ENCODE measurements at regions not wholly inside any gene's neighbourhood (a gene's known extent, or its start where the extent isn't known, plus 50 kb on each side); places are given as distances from the start of the nearest gene placed in this dataset.

DNA sequence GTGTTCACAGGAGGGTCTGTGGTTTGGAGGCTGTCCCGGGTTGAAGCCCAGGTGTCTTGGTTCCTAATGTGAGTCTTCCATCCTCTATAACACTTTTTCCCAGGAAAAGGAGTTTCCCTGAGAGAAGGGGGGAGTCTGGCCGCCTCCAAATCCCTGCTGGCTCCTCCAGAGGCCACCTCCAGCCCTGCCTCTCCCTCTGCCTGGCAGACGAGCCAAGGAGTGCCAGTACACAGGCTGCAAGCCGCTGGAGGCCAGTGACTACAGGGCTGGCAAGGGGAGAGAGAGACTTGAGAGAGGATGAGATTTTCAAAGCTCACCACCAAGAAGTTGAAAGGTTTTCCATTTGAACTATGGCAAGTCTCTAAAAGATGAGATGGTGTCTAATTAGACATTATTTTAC, 154.2 kb upstream of the ID2 start:
- in situ Hi-C loops (cut with MboI; ENCODE audit: low sequenced_read_pairs), result no loop called here

DNA sequence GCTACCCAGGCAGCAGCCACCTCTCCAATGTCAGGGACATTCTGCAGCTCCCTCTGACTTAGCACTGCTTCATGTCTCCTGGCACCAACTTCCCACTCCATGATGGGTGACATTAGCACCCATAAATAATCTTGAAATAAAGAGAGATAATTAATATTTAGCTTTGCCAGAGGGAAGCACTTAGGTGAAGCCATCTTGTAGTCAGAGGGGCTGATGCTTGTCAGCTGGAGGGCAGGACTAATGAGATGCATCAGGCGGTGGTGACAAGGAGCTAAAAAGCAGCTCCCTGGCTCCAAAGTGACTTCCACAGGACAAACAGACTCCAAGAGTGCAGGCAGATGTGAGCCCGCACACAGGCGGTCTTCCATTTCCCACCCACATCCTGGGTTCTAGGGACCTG, 153.0 kb upstream of the ID2 start:
- in situ Hi-C loops (cut with MboI; ENCODE audit: low sequenced_read_pairs), result no loop called here

DNA sequence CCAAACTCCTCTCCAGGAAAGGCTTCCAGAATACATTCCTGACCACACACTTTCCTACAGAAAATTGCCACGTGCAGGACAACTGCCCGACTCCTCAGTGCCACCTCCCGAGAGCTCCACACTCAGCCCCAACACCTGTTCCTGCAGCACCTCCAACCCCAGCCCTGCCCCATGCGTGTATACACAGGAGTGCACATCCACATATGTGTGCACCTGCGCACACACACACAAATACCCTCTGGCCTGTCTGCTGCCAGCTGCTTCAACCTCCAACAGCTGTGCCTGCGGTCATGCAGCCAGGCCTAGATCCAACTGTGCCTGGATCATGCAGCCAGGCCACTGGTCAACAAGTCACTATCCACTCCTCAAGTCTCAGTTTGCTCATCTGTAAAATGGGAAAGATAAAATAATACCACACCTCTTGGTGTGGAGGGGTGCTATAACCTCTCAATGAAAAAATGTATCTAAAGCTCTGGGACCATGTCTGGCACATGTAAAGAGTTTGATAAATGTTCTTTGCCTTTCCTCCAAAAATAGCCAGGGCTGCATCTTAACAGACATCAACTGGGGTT, 152.1 kb upstream of the ID2 start:
- in situ Hi-C loops (cut with MboI; ENCODE audit: low sequenced_read_pairs), result no loop called here

DNA sequence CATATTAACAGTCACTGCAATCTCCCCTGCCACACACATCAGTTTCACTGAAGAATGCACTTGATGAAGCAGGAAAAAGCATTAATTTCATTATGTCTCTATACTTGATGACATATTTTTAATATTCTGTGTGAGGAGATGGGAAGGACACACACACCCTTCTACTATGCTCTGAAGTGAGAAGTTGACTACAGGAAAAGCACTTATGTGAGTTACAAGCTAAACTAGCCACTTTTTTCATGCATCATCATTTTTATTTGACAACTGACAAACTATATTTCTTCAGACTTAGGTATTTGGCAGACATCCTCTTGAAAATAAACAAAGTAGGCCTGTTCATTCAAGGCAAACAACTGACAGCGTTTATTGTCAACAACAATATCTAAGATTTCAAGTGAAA, 150.4 kb upstream of the ID2 start:
- in situ Hi-C loops (cut with MboI; ENCODE audit: low sequenced_read_pairs), result no loop called here

DNA sequence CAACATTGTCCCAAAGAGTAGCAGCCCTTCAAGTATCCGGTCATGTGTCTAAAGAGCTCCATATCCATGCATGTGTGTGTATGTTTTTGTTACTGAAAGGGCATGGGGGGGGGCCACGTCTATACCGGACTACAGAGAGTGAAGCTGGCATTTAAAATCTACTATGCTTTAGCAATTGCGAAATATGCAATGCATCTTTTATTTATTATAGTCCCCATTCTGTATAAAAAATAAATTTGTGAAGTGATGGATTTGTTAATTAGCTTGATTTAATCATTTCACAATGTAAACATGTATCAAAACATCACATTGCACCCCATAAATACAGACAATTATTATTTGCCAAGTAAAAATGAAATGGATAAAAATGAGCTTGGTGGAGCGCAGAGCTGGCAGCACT, 149.4 kb upstream of the ID2 start:
- in situ Hi-C loops (cut with MboI; ENCODE audit: low sequenced_read_pairs), result no loop called here

DNA sequence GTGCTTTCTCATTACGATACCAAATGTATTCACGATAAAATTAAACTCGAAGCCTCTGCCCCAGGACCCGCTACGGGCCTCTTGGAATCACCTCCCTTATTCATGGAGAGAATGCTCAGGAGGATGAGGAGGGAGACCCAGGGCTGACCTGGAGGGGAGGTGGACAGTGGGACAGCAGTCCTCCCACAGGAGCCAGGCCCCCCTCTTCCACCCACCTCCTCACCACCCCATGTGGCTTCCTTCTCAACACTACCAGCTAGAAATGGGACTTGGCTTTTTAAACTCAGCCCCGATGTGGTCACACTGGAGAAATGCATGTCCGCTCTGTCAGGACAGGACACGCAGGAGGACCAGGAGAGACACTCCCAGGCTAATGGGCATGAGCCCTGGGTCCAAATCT, 147.9 kb upstream of the ID2 start:
- in situ Hi-C loops (cut with MboI; ENCODE audit: low sequenced_read_pairs), result no loop called here

DNA sequence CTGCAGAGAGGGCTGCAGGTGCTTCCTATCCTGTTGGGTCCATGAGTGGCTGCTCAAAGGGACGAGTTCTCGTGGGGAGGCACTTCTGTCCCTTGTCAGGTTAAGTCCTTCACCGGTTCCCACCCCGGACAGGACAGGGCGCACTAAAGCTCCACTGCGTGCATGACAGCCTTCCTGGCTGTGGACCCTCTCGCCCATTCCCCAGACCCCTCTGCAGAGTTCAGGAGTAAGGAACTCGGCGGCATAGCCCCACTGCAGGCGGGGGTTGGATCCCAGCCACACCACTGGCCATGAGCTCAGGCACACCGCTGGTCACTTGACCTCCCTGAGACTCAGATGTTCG, 147.5 kb upstream of the ID2 start:
- in situ Hi-C loops (cut with MboI; ENCODE audit: low sequenced_read_pairs), result no loop called here

DNA sequence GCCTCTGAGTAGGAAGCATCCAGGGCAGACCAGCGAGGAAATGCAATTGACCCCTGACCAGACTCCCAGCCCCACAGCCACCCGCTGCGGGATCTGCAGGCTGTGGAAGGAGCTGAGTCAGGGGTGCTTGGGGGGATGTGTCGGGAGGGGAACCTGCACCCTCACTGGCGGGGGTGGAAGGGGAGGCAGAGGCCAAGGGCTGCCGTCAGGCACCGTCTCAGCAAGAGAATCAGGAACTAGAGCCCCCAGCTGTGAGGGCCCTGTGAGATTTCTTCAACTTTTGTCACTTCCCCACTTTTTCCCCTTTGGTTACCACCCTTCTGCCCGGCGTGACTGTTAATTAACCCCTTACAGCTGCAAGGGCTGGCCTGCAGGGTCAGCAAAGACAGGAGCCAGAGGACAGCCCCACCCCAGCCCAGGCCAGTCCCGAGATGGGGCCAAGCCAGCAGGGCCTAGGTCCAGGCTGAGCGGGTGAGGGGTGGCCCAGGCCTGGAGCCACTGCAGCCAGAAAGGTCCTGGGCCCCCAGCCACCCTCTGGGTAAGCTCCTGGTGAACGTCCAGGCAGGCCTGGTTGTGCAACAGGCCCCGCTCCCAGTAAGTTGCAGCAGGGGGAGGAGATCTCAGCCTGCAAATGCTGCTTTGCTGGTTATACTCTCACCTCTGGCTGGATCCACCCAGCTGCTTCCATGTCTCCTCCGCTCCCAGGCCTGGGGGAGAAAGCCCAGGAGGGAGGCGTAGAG, 147.0 kb upstream of the ID2 start:
- in situ Hi-C loops (cut with MboI; ENCODE audit: low sequenced_read_pairs), result no loop called here

DNA sequence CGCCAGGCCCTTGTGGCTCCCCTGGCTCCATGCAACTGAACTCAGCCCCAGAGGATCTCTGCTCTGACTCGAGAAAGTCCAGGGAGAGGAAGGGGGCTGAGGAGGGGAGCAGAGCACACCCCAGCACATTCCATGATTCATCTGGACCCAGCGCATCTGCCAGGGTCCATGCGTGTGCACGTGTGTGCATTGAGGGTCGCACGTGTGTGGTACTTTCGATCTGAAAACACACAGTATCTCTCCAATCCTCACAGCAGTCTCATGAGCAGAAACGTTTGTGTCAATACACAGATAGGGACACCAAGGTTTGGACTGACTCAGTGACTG, 146.4 kb upstream of the ID2 start:
- in situ Hi-C loops (cut with MboI; ENCODE audit: low sequenced_read_pairs), result no loop called here

DNA sequence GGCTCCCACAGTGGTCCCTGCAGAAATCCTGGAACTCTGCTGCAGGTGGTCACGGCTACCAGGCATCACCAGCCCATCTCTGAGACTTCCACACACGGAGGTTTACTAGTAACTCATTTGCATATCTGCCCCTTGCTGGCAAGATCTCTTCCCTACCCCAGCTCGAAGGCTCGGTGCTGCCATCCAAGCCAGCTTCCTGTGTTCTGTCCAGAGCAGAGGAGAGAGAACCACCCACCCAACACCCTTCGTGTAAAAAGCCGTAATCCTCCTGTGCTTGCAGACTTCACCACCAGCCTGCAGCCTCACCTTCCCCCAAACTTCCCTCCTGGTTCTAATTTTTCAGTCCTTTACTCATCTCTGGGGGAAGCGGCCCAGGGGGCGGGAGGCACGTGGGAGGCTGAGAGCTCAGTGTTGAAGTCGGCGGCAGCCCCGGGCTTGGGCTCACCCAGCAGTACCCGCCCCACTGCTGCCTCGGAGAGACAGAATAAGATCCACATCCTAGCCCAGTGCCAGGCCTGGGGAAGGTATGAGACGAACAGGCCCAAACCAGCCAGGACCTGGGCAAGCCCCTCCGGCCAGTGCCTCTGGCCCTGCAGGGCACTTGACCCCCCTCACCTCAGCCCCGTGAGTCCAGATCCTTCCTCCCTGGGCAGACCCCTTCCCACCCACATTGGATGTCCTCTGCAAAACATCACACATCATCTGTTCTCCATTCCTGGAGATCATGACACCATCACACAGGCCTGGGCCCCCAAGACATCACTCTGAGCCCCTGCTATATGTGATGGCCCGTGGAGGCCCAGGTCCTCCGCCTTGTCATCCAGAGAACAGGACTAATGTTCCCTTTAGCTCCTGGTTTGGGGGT, 145.8 kb upstream of the ID2 start:
- in situ Hi-C loops (cut with MboI; ENCODE audit: low sequenced_read_pairs), result no loop called here

DNA sequence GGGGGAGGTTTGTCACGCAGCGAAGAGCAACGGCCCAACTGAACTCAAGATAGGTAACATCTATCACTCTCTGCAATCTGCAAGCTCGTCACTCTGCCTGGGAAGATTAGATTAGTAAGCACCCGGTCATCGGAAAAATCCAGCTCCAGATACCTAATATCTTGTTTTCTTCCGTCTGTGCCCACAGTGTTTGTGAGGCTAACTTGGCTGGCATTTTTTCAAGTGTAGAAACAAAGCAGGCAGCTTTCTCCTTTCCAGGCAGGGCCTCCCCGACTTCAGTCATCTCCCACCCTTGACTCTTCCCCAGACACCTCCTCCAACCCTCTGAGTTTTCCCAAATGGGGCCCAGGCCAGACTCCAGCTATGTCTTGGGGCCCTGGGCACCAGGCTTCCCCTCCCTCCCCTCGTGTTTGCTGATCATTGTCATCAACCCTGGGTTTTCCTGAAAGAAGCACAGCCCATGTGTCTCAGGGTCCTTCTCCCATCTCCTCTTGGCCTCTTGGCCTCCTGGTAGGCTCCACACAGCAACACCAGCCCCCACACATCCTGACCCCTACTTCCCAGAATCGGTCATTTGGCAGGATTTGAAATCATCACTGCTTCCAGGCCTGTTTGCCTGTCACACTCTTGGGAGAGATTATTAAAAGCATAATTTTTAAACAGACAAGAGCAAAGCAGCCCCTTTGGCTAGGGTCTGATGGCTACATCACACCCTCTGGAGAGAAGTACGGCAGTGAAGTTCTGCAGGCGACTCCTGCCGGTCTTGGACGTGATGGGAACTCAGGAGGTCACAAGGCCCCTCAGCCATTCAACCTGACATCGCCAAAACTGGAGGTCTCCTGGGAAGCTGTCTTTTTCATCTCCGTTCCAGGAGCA, 144.9 kb upstream of the ID2 start:
- in situ Hi-C loops (cut with MboI; ENCODE audit: low sequenced_read_pairs), result no loop called here

DNA sequence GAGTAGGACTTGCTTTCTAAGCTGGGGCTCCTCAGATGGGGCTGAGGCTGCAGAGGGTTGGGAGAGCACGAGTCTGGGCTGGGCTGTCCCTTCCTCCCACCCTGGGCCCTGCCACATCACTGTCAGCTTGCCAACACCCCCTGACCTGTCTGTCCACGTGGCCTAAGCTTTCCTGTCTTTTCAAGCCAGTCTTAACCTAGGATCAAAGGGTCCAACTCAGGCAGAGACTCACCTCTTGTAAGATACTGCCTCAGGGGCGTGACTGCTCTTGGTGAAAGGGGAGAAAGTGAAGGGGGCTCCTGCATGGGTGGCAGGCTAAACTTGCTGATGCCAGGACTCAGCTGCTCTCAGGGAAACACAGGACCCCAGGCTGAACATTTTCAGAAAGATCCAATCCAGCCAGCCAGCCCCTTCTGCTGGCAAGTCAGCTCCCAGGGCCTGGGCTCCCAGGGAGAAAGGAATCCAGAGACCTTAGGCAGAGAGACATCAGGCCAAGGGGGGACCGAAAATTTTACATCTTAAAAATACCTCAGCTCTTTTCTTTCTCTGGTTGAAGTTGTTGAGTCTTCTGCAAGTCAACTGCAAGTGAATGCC, 144.2 kb upstream of the ID2 start:
- in situ Hi-C loops (cut with MboI; ENCODE audit: low sequenced_read_pairs), result no loop called here

DNA sequence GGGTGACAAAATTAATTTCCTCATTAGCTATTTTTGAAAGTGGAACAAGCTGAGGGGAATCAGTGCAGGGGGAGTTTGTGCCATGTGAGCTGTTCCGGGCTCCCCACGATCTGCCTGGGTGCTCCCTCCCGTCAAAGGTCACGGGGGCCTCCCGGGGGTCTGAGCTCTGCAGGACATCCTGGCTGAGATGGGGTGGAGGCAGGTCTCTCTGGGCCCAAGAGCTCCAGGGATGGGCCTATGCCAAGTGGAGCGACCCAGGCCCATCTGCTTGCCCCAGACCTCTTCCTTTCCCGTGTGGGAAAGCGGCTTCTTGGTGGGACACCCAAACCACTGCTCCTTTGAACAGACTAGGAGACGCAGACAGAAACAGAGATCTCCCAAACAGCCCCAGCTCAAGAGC, 143.3 kb upstream of the ID2 start:
- in situ Hi-C loops (cut with MboI; ENCODE audit: low sequenced_read_pairs), result no loop called here

DNA sequence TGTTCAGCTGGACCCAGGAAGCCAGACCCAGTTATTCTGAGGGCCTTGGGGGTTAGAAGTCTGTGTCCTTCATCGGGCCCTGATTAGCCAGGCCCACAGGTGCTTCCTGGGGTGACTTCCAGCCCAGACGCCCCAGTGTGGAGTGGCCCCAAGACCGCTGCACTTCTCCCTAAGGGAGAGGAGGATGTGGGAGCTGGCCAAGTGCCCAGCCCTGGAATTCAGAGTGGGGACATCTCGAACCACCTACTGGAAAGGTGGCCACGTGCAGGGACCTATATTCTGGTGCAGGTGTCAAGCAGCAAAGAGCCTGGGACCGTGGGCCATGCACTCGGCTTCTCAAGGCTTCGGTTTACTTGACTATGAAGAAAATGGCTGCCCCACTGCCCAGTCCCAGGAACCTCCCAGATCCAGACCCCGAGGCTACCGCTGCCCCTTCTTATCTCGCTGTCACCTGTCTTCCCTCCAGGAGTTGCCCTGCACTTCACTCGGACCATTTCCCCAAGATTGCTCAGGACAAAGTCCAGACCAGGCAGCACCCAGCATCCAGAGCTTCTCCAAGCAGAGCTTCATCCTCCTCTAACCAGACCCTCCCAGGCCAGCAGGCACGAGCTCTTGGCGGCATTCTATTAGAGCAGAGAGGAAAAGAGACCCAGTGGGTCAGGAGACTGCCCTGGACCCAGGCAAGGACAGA, 142.8 kb upstream of the ID2 start:
- in situ Hi-C loops (cut with MboI; ENCODE audit: low sequenced_read_pairs), result no loop called here

DNA sequence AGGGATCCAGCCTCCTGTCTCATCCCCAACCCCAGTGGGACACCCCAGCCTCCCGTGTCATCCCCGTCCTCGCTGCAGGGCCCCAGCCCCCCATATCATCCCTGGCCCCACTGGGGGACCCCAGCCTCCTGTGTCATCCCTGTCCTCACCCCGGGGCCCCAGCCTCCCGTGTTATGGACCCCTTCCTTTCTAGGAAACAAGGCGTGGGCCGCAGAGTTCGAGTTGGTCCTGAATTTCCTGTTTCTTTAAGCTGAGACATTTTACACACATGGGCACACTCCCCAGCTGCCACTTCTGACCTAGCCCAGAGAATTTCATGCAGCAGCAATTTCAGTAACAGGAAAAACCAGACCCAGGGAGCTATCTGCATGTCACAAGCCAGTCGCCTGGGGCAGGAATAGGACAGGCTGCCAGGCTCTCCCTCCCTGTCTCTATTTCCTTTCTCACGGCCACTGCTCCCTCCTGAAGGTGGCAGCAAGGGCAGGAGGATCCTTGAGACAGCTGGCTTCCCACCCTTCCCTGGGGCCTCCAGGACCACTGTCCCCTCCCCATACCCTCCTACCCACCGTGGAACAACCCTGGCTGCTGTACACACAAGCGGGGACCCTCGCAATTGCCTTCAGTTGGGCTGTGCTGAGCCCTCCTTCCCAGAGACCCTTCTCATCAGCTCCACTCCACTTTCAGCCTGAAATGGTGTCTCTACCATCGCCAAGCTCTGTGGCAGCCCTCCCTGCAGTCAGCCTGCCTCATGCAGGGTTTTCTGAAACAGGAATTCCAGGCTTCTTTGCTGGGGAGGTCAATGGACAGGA, 141.9 kb upstream of the ID2 start:
- in situ Hi-C loops (cut with MboI; ENCODE audit: low sequenced_read_pairs), result no loop called here

DNA sequence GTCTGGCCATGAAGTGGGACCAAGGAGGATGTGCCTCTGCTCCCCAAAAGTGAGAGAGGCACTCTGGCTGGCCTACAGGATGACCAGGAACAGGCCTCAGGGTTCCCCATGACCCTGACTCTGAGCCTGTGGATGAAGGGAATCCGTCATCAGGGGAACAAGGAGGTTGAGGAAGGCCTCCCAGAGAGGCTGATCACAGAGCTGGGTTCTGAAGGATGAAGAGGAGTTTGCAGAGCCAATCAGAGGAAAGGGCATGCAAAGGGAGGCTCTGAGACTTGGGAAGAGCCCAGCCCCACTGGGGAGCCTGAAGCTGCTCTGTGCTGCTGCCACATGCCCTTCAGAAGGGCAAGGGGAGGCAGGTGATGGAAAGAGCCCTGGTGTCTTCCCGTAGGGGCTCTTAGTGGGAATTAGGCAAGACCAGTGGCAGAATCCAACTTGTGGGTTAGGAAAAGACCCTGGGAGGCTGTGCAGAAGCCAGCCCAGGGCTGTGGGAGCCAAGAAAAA, 141.3 kb upstream of the ID2 start:
- in situ Hi-C loops (cut with MboI; ENCODE audit: low sequenced_read_pairs), result no loop called here

DNA sequence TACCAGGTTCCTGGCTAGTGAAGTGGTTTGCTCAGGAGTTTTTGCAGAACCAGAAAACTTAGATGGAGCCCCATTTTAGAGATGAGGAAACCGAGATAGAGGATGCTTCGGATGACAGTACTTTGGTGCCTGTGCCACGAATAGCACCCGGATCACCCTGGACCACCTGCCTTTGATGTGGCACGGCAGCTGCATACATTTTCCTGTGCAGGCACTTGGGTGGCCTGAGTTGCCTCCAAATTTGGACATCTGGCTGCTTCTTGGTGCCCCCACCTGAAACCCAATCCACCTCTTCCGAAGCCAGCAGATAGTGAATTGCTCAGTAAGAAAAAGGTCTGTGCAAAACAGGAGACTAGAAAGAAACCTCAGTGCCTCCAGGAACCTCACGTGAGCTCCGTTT, 140.6 kb upstream of the ID2 start:
- in situ Hi-C loops (cut with MboI; ENCODE audit: low sequenced_read_pairs), result no loop called here

DNA sequence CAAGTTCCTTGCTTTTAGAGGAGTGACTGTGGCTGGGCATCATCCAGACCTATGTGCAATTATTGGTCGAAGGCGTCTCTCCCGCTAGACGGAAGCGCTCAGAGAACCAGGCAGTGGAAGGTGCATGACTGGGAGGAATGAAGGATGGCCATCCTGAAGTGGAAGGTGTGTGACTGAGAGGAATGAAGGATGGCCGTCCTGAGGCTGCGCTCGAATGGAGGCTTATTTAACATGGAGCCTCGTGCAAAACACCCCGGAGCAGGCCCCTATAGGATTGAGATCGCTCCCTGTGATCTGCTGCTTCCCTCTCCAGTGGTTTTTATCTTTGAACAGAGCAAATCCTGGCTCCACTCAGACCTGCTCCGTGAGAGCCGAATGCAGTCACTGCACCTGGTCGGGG, 140.2 kb upstream of the ID2 start:
- in situ Hi-C loops (cut with MboI; ENCODE audit: low sequenced_read_pairs), result no loop called here

DNA sequence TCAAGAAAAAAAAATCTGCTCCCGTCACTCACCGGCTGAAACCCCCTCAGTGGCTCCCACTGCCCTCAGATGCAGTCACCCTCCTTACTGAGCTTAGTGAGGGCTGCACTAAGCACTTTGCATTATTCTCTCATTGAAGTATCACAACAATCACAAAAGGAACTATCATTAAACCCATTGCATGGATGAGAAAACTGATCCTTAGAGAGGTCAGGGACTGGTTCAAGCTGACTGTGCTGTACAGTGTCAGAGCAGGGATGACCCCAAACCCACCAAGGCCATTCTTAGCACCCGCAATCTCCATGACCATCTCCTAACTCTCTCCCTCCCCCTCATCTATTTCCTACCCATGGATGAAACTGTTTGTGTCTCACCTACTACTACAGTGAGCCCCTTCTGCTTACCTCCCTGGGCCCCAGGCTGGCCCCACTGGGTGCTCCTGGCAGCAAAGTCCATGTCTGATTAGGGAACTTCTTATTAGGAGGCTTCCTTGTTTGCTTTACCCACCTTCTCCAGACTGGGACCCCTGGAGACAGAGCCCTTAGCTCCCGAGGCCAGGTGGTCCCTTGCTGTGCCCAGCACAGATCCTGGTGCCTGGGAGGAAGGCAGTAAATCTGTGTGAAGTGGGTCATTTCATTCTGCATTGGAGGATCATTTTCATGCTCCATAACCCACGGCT, 139.3 kb upstream of the ID2 start:
- in situ Hi-C loops (cut with MboI; ENCODE audit: low sequenced_read_pairs), result no loop called here
